Suppressor macrophage treated with lipopolysaccharide for 1 hour (primary cell): ENCODE measurements at regions not wholly inside any gene's neighbourhood (a gene's known extent, or its start where the extent isn't known, plus 50 kb on each side); places are given as distances from the start of the nearest gene placed in this dataset.
"Not testable (repeated sequence)": the region's sequence is repeated elsewhere in the genome, so short reads cannot be mapped to it uniquely, and the experiment has no call there.

Experiments used
- DNase-seq, 3 donors: peaks; one replicate each; pipeline ENCODE4 v3.0.0-alpha.2; 2020 to 2022

DNA sequence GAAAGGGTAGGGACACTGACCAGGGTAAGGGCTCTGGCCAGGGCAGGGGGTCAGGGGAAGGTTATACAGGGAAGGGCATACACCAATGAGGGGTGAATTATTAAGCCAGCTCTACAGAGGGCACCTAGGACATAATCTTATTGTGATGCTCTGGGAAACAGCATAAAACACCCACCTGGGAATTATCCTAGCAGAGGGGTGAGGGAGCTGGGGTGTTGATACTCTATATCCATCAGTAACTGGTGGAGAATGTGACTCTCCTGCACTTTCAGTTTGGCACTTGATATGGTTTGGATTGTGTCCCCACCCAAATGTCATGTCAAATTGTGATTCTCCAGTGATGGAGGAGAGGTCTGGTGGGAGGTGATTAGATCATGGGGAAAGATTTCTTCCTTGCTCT, 291.2 kb downstream of the ASMT start:
- no peak for DNase-seq

DNA sequence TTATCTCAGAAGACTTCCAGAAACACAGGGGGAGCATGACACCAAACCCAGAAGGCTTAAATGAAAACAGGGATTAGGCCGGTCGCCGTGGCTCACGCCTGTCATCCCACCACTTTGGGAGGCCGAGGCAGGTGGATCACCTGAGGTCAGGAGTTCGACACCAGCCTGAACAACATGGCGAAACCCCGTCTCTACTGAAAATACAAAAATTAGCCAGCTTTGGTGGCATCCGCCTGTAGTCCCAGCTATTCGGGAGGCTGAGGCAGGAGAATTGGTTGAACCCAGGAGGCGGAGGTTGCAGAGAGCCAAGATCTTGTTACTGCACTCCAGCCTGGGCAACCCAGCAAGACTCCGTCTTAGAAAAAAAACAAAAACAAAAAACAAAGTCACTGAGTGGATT, 294.1 kb downstream of the ASMT start:
- DNase-seq = not testable (repeated sequence)

DNA sequence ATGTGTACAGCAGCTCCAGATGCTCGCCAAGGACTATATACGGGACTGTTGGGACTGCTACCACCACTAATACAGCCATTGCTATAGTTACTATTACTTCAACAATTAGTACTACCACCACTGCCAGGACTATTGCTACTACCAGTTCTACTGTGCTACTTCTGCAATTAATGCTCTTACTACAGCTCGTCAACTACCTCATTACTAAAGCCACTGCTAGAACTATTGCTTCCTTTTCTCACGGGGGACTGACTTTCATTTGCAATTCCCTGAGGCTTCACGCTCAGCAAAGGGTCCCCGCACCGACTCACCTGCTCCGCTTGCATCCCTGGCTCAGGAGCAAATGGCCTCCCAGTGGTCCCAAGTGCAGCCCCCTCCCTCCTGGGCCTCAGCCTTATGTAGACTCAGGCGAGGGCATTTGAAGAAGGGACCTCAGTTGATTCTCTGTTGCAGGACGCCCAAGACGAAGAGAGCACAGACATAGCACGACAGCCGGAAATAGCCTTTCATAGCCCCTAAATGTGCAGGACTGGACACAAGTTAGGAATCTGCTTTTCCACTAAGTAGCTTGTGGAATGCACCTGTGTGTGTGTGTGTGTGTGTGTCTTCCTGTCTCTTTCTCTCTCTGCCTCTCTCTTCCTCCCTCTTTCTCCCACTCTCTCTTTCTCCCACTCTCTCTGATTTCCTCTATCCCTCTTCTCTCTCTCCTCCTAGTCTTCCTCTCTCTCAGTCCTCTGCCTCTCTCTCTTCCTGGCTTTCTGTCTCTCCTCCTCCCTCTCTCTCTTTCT, 294.8 kb downstream of the ASMT start:
- peak in 1 of 3 donors; percentile 1 for DNase-seq

DNA sequence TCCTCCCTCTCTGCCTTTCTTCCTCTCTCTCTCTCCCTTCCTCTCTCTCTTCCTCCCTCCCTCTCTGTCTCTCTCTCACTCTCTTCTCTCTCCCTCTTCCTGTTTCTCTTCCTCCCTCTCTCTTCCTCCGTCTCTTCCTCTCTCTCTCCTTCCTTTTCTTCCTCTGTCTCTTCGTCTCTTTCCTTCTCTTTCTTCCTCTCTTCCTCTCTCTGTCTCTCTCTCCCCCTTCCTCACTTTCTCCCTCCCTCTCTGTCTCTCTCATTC, 295.3 kb downstream of the ASMT start:
- no peak for DNase-seq

DNA sequence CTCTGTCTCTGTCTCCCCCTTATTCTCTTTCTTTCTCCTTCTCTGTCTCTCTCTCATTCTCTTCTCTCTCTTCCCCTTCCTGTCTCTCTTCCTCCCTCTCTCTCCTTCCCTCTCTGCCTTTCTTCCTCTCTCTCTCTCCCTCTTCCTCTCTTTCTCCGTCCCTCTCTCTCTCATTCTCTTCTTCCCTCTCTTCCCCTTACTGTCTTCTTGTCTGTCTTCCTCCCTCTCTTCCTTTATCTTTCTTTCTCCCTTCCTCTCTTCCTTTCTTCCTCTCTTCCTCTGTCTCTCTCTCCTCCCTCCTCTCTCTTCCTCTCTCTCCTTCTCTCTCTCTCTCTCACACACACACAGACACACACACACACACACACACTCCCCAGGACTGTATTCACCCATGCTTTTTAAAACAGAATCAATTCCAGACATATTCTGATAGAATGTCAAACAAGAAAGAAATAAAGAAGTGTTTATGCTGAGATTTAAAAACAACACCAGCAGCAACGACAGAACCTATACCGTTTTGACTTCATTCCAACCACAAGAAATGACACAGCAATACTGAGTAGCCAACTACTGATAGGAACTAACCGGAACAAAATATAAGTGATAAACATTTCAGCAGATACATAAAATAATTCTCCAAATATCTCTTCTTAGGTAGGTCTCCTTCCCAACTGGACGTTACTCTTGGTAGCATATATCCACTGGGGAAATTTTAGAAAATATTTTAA, 296.7 kb downstream of the ASMT start:
- no peak for DNase-seq

DNA sequence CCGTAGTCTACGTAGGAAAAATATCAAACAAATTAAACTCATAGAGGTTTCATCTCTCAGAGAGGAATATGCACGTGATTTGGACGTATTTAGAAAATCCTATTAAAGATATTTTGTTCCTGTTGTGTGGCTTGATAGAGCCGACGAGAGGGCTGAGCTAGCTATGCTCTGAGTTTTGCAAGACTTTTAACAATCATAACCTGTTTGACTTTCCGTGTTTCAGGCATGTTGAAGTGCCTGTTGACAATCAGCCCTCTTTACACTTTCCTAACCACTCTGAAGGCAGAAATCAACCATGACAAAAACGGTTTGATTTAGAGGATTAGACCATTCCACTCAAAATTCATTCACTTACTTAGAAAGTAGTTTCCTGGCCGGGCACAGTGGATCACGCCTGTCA, 297.3 kb downstream of the ASMT start:
- DNase-seq = no peak

DNA sequence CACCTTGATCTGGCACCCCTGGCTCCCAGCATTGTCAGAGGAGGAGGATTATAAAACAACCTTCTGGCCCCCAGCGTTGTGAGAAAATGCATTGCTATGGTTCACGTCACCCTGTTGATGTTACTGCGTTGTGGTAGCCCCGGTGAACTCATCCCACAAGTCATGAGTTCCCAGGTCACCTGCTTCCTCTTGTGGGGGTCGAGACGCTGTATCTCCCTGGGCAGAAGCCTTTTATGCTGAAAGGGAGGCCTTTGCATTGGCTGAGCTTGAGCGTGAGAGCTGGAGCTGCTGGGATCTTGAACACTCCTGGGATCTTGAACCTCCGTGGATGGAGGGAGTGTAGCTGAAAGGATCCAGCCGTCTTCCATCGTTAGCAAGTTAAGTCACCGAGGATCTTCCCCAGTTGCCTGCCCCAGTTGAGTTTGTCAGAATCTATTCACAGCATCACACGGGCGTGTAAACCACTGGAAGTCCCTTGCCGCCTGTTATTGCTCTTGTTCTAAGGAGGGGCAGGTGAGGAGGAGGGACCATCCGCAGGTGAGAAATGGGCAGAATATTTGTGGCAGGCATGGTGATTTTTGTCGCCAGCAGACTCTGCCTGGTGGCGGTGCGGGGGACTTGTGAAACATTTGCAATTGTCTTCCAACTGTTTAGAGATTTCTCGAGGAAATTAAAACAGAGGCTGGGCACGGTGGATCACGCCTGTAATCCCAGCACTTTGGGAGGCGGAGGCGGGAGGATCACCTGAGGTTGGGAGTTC, 299.9 kb downstream of the ASMT start:
- peak in 2 of 3 donors; percentile 1 to 10 for DNase-seq

DNA sequence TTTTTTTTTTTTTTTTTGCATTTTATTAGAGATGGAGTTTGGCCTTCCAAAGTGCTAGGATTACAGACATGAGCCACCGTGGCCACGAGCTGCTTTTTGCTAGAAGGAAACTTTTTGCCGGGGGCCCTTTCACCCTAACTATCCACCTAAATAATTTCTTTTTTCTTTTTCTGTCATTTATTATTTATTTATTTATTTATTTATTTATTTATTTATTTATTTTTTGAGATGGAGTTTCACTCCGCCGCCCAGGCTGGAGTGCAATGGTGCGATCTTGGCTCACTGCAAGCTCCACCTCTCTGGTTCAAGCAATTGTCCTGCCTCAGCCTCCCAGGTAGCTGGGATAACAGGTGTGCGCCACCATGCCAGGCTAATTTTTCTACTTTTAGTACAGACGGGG, 303.9 kb downstream of the ASMT start:
- no peak for DNase-seq

DNA sequence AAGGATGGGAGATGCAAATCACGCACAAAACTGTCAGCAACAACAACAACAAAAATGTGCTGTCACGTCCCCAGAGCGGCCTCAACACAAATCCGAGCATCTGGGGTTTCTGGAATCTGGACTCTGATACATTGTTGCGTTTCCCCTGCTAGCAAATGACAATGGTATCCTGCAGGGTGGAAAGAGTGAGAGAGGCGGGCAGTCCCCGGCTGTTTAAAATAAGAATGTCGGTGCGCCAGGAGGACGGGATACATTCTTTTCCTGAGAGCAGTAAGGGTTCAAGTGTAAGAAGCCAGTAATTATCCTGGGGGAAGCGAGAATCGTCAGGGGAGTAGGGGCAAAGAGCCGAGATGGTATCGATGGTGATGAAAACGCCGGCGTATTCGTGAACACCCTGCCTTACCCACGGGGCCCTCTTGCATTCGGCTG, 310.2 kb downstream of the ASMT start:
- DNase-seq = no peak

DNA sequence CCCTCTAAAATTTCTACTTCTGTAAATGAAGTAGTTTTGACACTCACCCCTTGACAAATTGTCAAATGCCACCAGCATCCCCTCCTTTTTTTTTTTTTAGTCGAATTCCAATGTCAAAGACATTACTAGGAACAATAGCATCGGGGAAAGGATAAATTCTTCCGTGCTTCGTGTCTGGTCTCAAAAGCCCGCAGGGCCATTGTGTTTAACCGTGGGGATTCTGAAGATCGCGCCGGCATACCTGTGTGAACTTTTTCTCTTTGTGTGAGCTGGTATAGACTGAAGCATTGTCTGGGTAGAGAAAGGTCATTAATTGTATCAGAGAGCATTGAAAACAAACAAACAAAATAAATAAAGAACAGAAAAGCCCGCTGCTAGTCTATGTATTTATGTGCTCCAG, 313.9 kb downstream of the ASMT start:
- no peak for DNase-seq

DNA sequence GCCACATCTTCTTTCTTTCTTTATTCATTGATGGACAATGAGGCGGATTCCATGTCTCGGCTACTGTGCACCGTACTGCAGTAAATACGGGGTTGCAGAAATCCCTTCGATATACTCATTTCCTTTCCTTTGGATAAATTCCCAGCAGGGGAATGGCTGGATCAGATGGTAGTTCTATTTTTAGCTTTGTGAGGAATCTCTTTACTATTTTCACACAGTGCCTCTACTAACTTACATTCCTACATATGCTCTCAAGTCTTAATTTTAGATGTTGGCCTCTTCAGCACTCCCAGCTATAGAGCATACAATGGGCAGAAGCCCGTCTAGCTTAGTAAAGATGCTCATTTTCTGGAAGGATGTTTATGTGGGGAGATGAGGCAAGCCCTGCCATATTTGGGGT, 317.4 kb downstream of the ASMT start:
- no peak for DNase-seq

DNA sequence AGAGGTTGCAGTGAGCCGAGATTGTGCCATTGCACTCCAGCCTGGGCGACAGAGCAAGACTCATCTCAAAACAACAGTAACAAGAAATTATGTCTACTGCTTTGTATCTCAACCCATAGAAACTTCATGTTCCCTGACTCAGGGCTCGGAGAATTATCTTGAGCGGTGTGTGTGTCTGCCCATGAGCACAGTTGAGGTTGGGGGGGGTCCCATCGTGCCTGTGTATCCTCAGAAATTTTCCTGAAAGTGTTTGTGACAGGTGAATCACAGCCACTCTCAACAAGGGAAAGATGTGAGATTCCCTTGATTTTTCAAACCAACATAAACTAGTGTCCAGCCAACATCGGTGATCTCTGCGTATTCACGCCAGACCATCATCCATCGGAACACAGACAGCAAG, 319.1 kb downstream of the ASMT start:
- no peak for DNase-seq

DNA sequence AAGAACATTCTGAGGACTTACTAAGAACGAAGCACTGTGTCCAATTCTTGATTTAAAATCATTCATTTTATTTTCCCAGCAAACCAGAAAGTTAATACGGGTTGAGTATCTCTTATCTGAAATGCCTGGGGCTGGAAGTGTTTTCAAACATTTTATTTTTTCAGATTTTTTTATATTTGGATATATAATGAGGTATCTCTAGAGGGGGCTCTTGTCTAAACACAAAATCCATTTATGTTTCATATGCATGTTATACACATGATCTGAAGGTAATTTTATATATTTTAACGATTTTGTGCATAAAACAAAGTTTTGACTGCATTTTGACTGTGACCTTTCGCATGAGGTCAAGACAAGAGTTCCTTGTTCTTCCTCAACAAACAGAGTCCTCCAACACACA, 320.9 kb downstream of the ASMT start:
- DNase-seq = no peak

DNA sequence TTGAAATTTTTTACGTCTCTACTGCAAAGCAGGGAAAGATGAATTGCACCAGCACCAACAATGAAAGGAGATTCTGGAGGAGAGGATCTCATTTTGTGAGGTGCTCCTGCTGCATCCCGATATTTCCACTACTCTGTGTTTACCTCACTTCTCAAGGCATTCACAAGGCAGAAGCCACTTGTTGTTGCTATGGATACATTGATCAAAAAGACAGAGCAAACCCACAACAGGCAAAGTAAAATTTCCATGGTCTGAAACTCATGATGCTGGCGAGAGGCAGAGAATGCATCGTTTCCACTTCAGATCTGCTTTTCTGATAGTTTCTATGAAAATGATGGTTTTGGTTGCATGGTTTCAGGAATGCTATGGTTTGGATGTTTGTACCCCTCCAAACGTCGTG, 323.3 kb downstream of the ASMT start:
- no peak for DNase-seq

DNA sequence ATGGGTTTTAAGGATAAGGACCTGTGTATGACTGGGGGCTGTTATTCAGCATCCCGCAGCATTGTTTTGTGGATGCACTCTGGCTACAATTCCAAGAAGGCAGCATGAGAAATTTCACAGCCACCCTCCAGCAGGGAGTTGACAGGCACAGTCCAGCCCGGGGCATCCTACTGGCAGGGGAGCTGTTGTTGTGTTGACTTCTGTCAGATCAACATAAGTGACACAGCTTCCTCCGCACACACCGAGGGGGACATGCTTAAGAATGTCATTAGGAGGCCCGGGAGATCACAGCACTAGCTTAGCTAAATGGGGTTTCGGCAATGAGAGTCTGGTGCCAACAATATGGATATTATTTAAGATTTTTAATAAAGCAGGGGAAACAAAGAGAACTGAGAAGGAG, 326.5 kb downstream of the ASMT start:
- DNase-seq = no peak

DNA sequence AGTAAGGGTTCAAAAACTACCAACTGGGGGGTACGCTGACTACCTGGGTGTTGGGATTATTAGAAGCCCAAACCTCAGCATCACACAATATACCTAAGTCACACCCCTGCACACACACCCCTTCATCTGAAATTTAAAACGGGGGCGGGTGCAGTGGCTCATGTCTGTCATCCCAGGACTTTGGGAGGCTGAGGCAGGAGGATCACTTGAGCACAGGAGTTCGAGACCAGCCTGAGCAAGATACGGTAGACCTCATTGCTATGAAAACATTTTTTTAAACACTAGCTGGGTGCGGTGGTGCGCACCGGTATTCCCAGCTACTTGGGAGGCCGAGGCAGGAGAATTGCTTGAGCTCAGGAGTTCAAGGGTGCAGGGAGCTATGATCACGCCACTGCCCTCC, 331.0 kb downstream of the ASMT start:
- no peak for DNase-seq

DNA sequence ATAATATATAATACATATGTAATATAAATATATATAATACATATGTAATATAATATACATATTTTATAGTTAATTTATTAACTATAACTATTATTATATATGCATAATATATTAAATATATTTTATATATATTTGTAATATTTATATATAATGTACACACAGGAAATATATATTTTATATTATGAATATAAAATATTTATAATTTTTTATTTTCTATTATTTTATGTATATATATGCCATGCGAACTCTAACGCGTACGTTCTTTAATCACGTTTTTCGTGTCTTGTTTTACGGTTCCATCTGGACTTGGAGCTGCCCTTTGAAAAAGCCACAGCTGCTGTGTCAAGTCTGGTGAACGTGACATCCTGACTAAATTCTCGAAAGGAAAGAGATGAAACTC, 332.1 kb downstream of the ASMT start:
- DNase-seq = no peak
